Esophagus squamous epithelium (tissue), 5 donors: ENCODE measurements at regions not wholly inside any gene's neighbourhood (a gene's known extent, or its start where the extent isn't known, plus 50 kb on each side); places are given as distances from the start of the nearest gene placed in this dataset.

Experiments used
- DNase-seq: peaks from one replicate; lab custom pipeline; 2025; lab: John Stamatoyannopoulos, UW
- H3K27ac ChIP-seq, 4 donors: fragments of 200-600 bp; sonication (generic); one replicate each; pipeline ENCODE4 v1.5.1; 2016 to 2019; ENCODE audit warnings: mild to moderate bottlenecking in 1 of 4
- H3K27me3 ChIP-seq, 4 donors: fragments of 200-600 bp; sonication (generic); 1 replicate in 3 of 4; 2 replicates in 1 of 4; pipeline versions ENCODE4 v1.5.1 to v1.6.0; 2017 to 2021; ENCODE audit warnings: antibody characterized with exemption in 1 of 4
- H3K36me3 ChIP-seq, 3 donors: fragments of 200-600 bp; sonication (generic); one replicate each; pipeline ENCODE4 v1.5.1; 2016 to 2019
- H3K4me1 ChIP-seq, 3 donors: fragments of 200-600 bp; sonication (generic); one replicate each; pipeline ENCODE4 v1.5.1; 2017 to 2019
- H3K4me3 ChIP-seq, 4 donors: fragments of 200-600 bp; sonication (generic); 1 replicate in 3 of 4; 2 replicates in 1 of 4; pipeline ENCODE4 v1.5.1; 2016 to 2019; ENCODE audit warnings: mild to moderate bottlenecking in 2 of 4, moderate library complexity in 1 of 4
- H3K9me3 ChIP-seq, 3 donors: fragments of 200-600 bp; sonication (generic); one replicate each; pipeline ENCODE4 v1.5.1; 2016 to 2019
- CTCF ChIP-seq, 6 experiments: fragments of 450-650 bp in 4 of 6; fragments of 200-600 bp in 2 of 6; sonication (generic) in 2 of 6; IDR thresholded peaks; one replicate each; pipeline ENCODE4 v1.5.1; 2016 to 2019; ENCODE audit warnings: antibody characterized with exemption in 6 of 6, mild to moderate bottlenecking in 4 of 6, moderate library complexity in 4 of 6
- POLR2A ChIP-seq, 4 donors: fragments of 450-650 bp; IDR thresholded peaks; one replicate each; pipeline ENCODE4 v1.6.1; 2017; ENCODE audit warnings: antibody characterized with exemption in 4 of 4, mild to moderate bottlenecking in 4 of 4, moderate library complexity in 3 of 4
- WGBS, 2 donors: methylation state at CpG; one replicate each; pipeline ENCODE4 v1.1.5; 2018; 5-methylcytosine and 5-hydroxymethylcytosine counted together
- intact Hi-C: fragments of 100-400 bp; cut with DNase I; formaldehyde crosslinking; loops from one replicate; pipeline ENCODE4 v1.15.0; 2022
- small RNA-seq, 4 donors: library from RNA; depleted of rRNA; stranded (forward); fragments of <200 nt; gene quantifications; one replicate each; pipeline ENCODE3, GENCODE V24; 2016
- donor health status: DM: yes; HTN: yes; CAD: no.

- intact Hi-C loops: no loop called here
- H3K4me1 ChIP-seq: no peaks in the 10 kb centered on the region
- no peak for DNase-seq
- 86 to 87% methylated on average over 3 of the region's 3 CpGs for WGBS, 2 donors
- no peaks in the 10 kb centered on the region for H3K36me3 ChIP-seq
- no peak overlapping the region for H3K27ac ChIP-seq
- TF ChIP-seq CTCF (IDR thresholded peaks at IDR 0.05): no peak
- TF ChIP-seq POLR2A (IDR thresholded peaks at IDR 0.05): no peak
- H3K27me3 ChIP-seq: no peaks in the 10 kb centered on the region
- H3K9me3 ChIP-seq: no peaks in the 10 kb centered on the region
- no peak overlapping the region for H3K4me3 ChIP-seq
These were observed 54.1 kb upstream of the TMEM161B start for GRCh38 chr5:88322785-88323184.

Small RNAs in the stretch of these regions (small RNA-seq; reads per million reads assigned to genes)
- gene RF00156: 0 to 0.09 (median 0) reads per million in 4 donors
